H1 (cell line): ENCODE measurements at regions not wholly inside any gene's neighbourhood (a gene's known extent, or its start where the extent isn't known, plus 50 kb on each side); places are given as distances from the start of the nearest gene placed in this dataset.

Experiments used
- CTCF ChIA-PET: fragments of 300-600 bp; sonication (Branson Sonifier 250); formaldehyde crosslinking; loops from one replicate; lab custom pipeline; 2021; ENCODE audit not compliant: partially characterized antibody; lab: Charles Lee
- POLR2A ChIA-PET: fragments of 300-600 bp; sonication (Branson Sonifier 250); formaldehyde crosslinking; loops from one replicate; lab custom pipeline; 2021; ENCODE audit warnings: inconsistent platforms; ENCODE audit not compliant: partially characterized antibody; lab: Charles Lee
- DNase-seq, 2 experiments: peaks; one replicate each; pipeline versions ENCODE4 v3.0.0 to v3.0.0-alpha.2; 2010 to 2022; ENCODE audit warnings: low spot score in 2 of 2, low read depth in 1 of 2, mixed read lengths in 1 of 2
- FAIRE-seq: peaks from 2 replicates; lab custom pipeline; 2011; peaks lifted over from hg19 to GRCh38; lab: Jason Lieb, UNC
- H2AFZ ChIP-seq: 2 replicates; pipeline ENCODE4 v1.8.1; 2012; ENCODE audit warnings: low read length, inconsistent platforms
- H2AK5ac ChIP-seq: 2 replicates; pipeline ENCODE4 v1.6.1; 2013; ENCODE audit warnings: low read depth, low read length
- H2BK120ac ChIP-seq: replicated peaks from 2 replicates; pipeline ENCODE3; 2013; ENCODE audit warnings: low read depth, low read length, inconsistent platforms
- H2BK12ac ChIP-seq: 2 replicates; pipeline ENCODE4 v1.6.1; 2013; ENCODE audit warnings: low read depth, low read length
- H2BK15ac ChIP-seq: 2 replicates; pipeline ENCODE4 v1.6.1; 2013; ENCODE audit warnings: low read length
- H2BK20ac ChIP-seq: 2 replicates; pipeline ENCODE4 v1.6.1; 2013; ENCODE audit warnings: low read length
- H2BK5ac ChIP-seq: 2 replicates; pipeline ENCODE4 v1.6.1; 2013; ENCODE audit warnings: low read depth, low read length
- H3K14ac ChIP-seq: 2 replicates; pipeline ENCODE4 v1.6.1; 2013; ENCODE audit warnings: inconsistent platforms; ENCODE audit not compliant: insufficient read length
- H3K18ac ChIP-seq: 2 replicates; pipeline ENCODE4 v1.6.1; 2013; ENCODE audit warnings: low read length; ENCODE audit errors: extremely low read depth
- H3K23ac ChIP-seq: 2 replicates; pipeline ENCODE4 v1.6.1; 2013; ENCODE audit warnings: inconsistent platforms; ENCODE audit not compliant: insufficient read length
- H3K23me2 ChIP-seq: 2 replicates; pipeline ENCODE4 v1.6.1; 2013; ENCODE audit warnings: low read depth, low read length
- H3K27ac ChIP-seq: 2 replicates; pipeline ENCODE4 v1.6.1; 2011; ENCODE audit warnings: low read depth, low read length, inconsistent platforms
- H3K27me3 ChIP-seq, 4 experiments: replicated peaks in 1 of 4; 1 replicate in 1 of 4; 2 replicates in 3 of 4; pipeline versions ENCODE4 v1.6.1 to v1.8.1; 2011 to 2013; ENCODE audit warnings: low read length in 3 of 4, mild to moderate bottlenecking in 3 of 4, inconsistent platforms in 2 of 4, mixed read lengths in 2 of 4, moderate library complexity in 1 of 4; ENCODE audit not compliant: control insufficient read depth in 3 of 4, insufficient read depth in 3 of 4; ENCODE audit errors: extremely low read depth in 1 of 4
- H3K36me3 ChIP-seq, 4 experiments: 2 replicates each; pipeline versions ENCODE4 v1.6.1 to v1.8.1; 2011 to 2013; ENCODE audit warnings: mild to moderate bottlenecking in 4 of 4, low read length in 3 of 4, moderate library complexity in 2 of 4, control low read depth in 1 of 4, inconsistent platforms in 1 of 4; ENCODE audit not compliant: insufficient read depth in 4 of 4, control insufficient read depth in 2 of 4
- H3K4ac ChIP-seq: replicated peaks from 2 replicates; pipeline ENCODE3; 2013; ENCODE audit warnings: low read length, low read depth, mixed read lengths, inconsistent platforms; ENCODE audit not compliant: insufficient read length
- H3K4me1 ChIP-seq, 4 experiments: replicated peaks in 1 of 4; 1 replicate in 1 of 4; 2 replicates in 3 of 4; pipeline versions ENCODE4 v1.6.1 to v1.8.1; 2011 to 2013; ENCODE audit warnings: low read length in 3 of 4, inconsistent platforms in 2 of 4, mixed read lengths in 1 of 4; ENCODE audit not compliant: insufficient read depth in 4 of 4, control insufficient read depth in 3 of 4
- H3K4me2 ChIP-seq, 2 experiments: 2 replicates each; pipeline versions ENCODE4 v1.6.1 to v1.8.1; 2011 to 2013; ENCODE audit warnings: low read depth in 2 of 2, low read length in 2 of 2, control low read depth in 1 of 2, inconsistent platforms in 1 of 2, mild to moderate bottlenecking in 1 of 2; ENCODE audit not compliant: insufficient read depth in 1 of 2
- H3K4me3 ChIP-seq, 4 experiments: fragments of 200-600, 300-600 bp in 1 of 4; sonication (generic), shearing (Covaris generic), sonication (Bioruptor Twin) in 1 of 4; 2 replicates each; pipeline versions ENCODE4 v1.5.1 to v1.8.1; 2011 to 2016; ENCODE audit warnings: low read length in 4 of 4, low read depth in 3 of 4, control low read depth in 2 of 4, inconsistent platforms in 2 of 4, mild to moderate bottlenecking in 2 of 4, mixed read lengths in 1 of 4, moderate library complexity in 1 of 4; ENCODE audit not compliant: insufficient read depth in 2 of 4; ENCODE audit errors: extremely low read depth in 1 of 4
- H3K56ac ChIP-seq: replicated peaks from 2 replicates; pipeline ENCODE3; 2013; ENCODE audit warnings: low read depth, mild to moderate bottlenecking, mixed read lengths, low read length, inconsistent platforms; ENCODE audit not compliant: insufficient read length
- H3K79me1 ChIP-seq: 2 replicates; pipeline ENCODE4 v1.6.1; 2013; ENCODE audit warnings: low read depth, low read length, control low read depth
- H3K79me2 ChIP-seq, 2 experiments: 2 replicates each; pipeline versions ENCODE4 v1.6.1 to v1.8.1; 2012 to 2013; ENCODE audit warnings: low read length in 2 of 2, mild to moderate bottlenecking in 2 of 2, inconsistent platforms in 1 of 2; ENCODE audit not compliant: insufficient read depth in 2 of 2, control insufficient read depth in 1 of 2
- H3K9ac ChIP-seq, 4 experiments: replicated peaks in 1 of 4; 1 replicate in 1 of 4; 2 replicates in 3 of 4; pipeline versions ENCODE4 v1.6.1 to v1.8.1; 2011 to 2013; ENCODE audit warnings: low read depth in 3 of 4, low read length in 3 of 4, control low read depth in 2 of 4, mild to moderate bottlenecking in 2 of 4, moderate library complexity in 2 of 4, inconsistent platforms in 1 of 4; ENCODE audit errors: extremely low read depth in 1 of 4
- H3K9me3 ChIP-seq, 2 experiments: 2 replicates each; pipeline versions ENCODE4 v1.6.1 to v1.8.1; 2012 to 2013; ENCODE audit warnings: mild to moderate bottlenecking in 2 of 2, moderate library complexity in 2 of 2, control low read depth in 1 of 2, inconsistent platforms in 1 of 2, low read depth in 1 of 2, low read length in 1 of 2, mixed read lengths in 1 of 2; ENCODE audit not compliant: insufficient read depth in 2 of 2
- H4K20me1 ChIP-seq, 2 experiments: replicated peaks in 1 of 2; 2 replicates each; pipeline versions ENCODE3 to v1.8.1; 2011 to 2013; ENCODE audit warnings: inconsistent platforms in 2 of 2, low read length in 2 of 2, mild to moderate bottlenecking in 1 of 2; ENCODE audit not compliant: insufficient read depth in 2 of 2, control insufficient read depth in 1 of 2
- H4K5ac ChIP-seq: 2 replicates; pipeline ENCODE4 v1.6.1; 2013; ENCODE audit warnings: low read length, low read depth, mixed read lengths, inconsistent platforms; ENCODE audit not compliant: insufficient read length
- H4K8ac ChIP-seq: 2 replicates; pipeline ENCODE4 v1.8.0; 2013; ENCODE audit warnings: mild to moderate bottlenecking, moderate library complexity, low read length, inconsistent platforms; ENCODE audit not compliant: insufficient read depth; ENCODE audit errors: extremely low read depth
- H4K91ac ChIP-seq: replicated peaks from 2 replicates; pipeline ENCODE3; 2013; ENCODE audit warnings: low read length, mixed read lengths, inconsistent platforms; ENCODE audit not compliant: insufficient read length
- CTBP2 ChIP-seq: IDR thresholded peaks from 2 replicates; pipeline ENCODE4 v1.7.0; 2011; ENCODE audit warnings: borderline replicate concordance, mild to moderate bottlenecking, moderate library complexity, mixed read lengths, low read length; ENCODE audit not compliant: insufficient read depth, insufficient read length
- EGR1 ChIP-seq: IDR thresholded peaks from 2 replicates; pipeline ENCODE4 v1.6.1; 2011; ENCODE audit warnings: low read depth, low read length, borderline replicate concordance
- EZH2 ChIP-seq: fragments of 200-600 bp; sonication (generic); IDR thresholded peaks from 2 replicates; pipeline ENCODE4 v1.7.1; 2012; ENCODE audit warnings: low read depth, mild to moderate bottlenecking, moderate library complexity, low read length, inconsistent platforms; ENCODE audit not compliant: severe bottlenecking
- HDAC2 ChIP-seq, 2 experiments: fragments of 300-600 bp in 1 of 2; sonication (generic) in 1 of 2; IDR thresholded peaks; 2 replicates each; pipeline ENCODE4 v1.6.1; 2011 to 2012; ENCODE audit warnings: low read depth in 2 of 2, low read length in 2 of 2, mild to moderate bottlenecking in 2 of 2, moderate library complexity in 2 of 2, borderline replicate concordance in 1 of 2, inconsistent platforms in 1 of 2
- HDAC6 ChIP-seq: IDR thresholded peaks from one replicate; pipeline ENCODE4 v1.7.1; 2012; ENCODE audit warnings: low read depth, mild to moderate bottlenecking, inconsistent platforms, low read length, moderate library complexity
- JUND ChIP-seq: IDR thresholded peaks from 2 replicates; pipeline ENCODE4 v1.6.1; 2011; ENCODE audit warnings: mild to moderate bottlenecking, improper control_type of control experiment, low read length
- KDM4A ChIP-seq: IDR thresholded peaks from one replicate; pipeline ENCODE4 v1.7.1; 2012; ENCODE audit warnings: low read depth, mild to moderate bottlenecking, moderate library complexity, low read length, inconsistent platforms; ENCODE audit not compliant: severe bottlenecking
- POU5F1 ChIP-seq: IDR thresholded peaks from 2 replicates; pipeline ENCODE4 v1.6.1; 2011; ENCODE audit warnings: low read depth, mild to moderate bottlenecking, low read length, moderate library complexity
- RAD21 ChIP-seq, 2 experiments: IDR thresholded peaks in 1 of 2; conservative IDR thresholded peaks in 1 of 2; 2 replicates each; pipeline ENCODE4 v1.6.1; 2011; ENCODE audit warnings: low read depth in 2 of 2, low read length in 2 of 2, improper control_type of control experiment in 1 of 2, inconsistent platforms in 1 of 2, mild to moderate bottlenecking in 1 of 2, moderate library complexity in 1 of 2
- SRF ChIP-seq: IDR thresholded peaks from 2 replicates; pipeline ENCODE4 v1.6.1; 2011; ENCODE audit warnings: mild to moderate bottlenecking, low read depth, low read length, moderate library complexity
- WGBS, 2 experiments: shearing (Covaris generic) in 1 of 2; methylation state at CpG; one replicate each; pipeline versions ENCODE4 v1.1.6 to v1.1.7; 2013 to 2015; ENCODE audit warnings: low lambda C conversion rate in 2 of 2, mixed read lengths in 2 of 2, inconsistent platforms in 1 of 2, low coverage in 1 of 2, missing lambda C conversion rate in 1 of 2; ENCODE audit not compliant: insufficient replicate concordance in 2 of 2, insufficient coverage in 1 of 2, insufficient read length in 1 of 2; ENCODE audit errors: extremely low coverage in 1 of 2, missing lambda C conversion rate in 1 of 2; 5-methylcytosine and 5-hydroxymethylcytosine counted together
- TF ChIP-seq, protein P1 (sequence below), 3 experiments: IDR thresholded peaks; 1 replicate in 2 of 3; 2 replicates in 1 of 3; pipeline versions ENCODE4 v1.5.1 to v1.6.1; 2011; ENCODE audit warnings: low read length in 3 of 3, mild to moderate bottlenecking in 3 of 3, inconsistent platforms in 2 of 3, low read depth in 1 of 3, moderate library complexity in 1 of 3; ENCODE audit not compliant: insufficient read depth in 1 of 3; ENCODE audit errors: control extremely low read depth in 1 of 3

DNA sequence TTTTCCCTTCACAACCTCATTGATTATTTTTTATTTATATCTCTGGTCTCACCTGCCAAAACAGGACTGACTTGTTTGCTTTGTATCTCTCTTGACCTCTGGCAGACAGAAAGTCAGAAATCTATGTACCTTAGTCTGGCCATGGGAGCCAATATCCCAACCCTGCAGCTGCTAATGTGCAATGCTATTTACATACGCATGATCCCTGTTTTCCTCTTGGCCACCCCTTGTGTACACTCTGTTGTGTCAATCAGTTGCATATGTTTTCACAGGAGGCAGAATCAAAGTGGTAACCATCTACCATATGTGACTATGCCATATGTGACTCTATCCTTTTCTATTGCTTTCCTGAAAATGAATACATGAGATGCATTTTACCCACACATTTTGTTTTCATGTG lies 688.8 kb downstream of the PLA2G4A start:
- Histone ChIP-seq H3K56ac (no peak overlapping the region), H3K4me3 (no peak overlapping the region), H3K23ac (no peak overlapping the region), H3K9ac (no peak overlapping the region), H2BK15ac (no peak overlapping the region), H4K20me1 (no peaks in the 10 kb centered on the region), H3K27ac (no peak overlapping the region), H3K79me2 (no peaks in the 10 kb centered on the region), H3K4me1 (peaks cover 0 to 3% (median 0%) of the 10 kb centered on the region in 4 experiments; a peak in 2 of 7 replicates), H3K18ac (no peak overlapping the region), H3K9me3 (no peaks in the 10 kb centered on the region), H4K8ac (no peak overlapping the region), H2AFZ (no peak overlapping the region), H2AK5ac (no peak overlapping the region), H2BK120ac (no peak overlapping the region), H2BK12ac (no peak overlapping the region), H2BK5ac (no peak overlapping the region), H4K91ac (no peak overlapping the region), H3K36me3 (no peaks in the 10 kb centered on the region), H3K4me2 (no peak overlapping the region), H3K79me1 (no peaks in the 10 kb centered on the region), H3K23me2 (no peaks in the 10 kb centered on the region), H3K27me3 (no peaks in the 10 kb centered on the region), H2BK20ac (no peak overlapping the region), H4K5ac (no peak overlapping the region), H3K14ac (no peak overlapping the region), H3K4ac (no peak overlapping the region)
- TF ChIP-seq RAD21 (IDR thresholded peaks at IDR 0.05 in 1 of 2, conservative IDR thresholded peaks at IDR 0.05 in 1 of 2; ENCODE audit: low read depth in 2 of 2, low read length in 2 of 2) (no peak), POU5F1 (no peak), SRF (no peak), HDAC6 (no peak), CTBP2 (no peak), KDM4A (no peak), HDAC2 (IDR thresholded peaks at IDR 0.05; ENCODE audit: borderline replicate concordance in 1 of 2, low read depth in 2 of 2, low read length in 2 of 2) (no peak), EZH2 (no peak), EGR1 (no peak), JUND (no peak)
- TF ChIP-seq, protein P1, sequence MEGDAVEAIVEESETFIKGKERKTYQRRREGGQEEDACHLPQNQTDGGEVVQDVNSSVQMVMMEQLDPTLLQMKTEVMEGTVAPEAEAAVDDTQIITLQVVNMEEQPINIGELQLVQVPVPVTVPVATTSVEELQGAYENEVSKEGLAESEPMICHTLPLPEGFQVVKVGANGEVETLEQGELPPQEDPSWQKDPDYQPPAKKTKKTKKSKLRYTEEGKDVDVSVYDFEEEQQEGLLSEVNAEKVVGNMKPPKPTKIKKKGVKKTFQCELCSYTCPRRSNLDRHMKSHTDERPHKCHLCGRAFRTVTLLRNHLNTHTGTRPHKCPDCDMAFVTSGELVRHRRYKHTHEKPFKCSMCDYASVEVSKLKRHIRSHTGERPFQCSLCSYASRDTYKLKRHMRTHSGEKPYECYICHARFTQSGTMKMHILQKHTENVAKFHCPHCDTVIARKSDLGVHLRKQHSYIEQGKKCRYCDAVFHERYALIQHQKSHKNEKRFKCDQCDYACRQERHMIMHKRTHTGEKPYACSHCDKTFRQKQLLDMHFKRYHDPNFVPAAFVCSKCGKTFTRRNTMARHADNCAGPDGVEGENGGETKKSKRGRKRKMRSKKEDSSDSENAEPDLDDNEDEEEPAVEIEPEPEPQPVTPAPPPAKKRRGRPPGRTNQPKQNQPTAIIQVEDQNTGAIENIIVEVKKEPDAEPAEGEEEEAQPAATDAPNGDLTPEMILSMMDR (IDR thresholded peaks at IDR 0.05; ENCODE audit: control extremely low read depth in 1 of 3, insufficient read depth in 1 of 3, low read depth in 1 of 3, low read length in 3 of 3): no peak
- FAIRE-seq: no peak
- 89% methylated on average over 1 of the region's 1 CpG; no CpG with 5 or more reads in 1 of the 2 experiments for WGBS, 2 experiments
- CTCF ChIA-PET: no interaction called here
- DNase-seq: no peak
- POLR2A ChIA-PET: no interaction called here
